EH (cell line): ENCODE measurements at regions not wholly inside any gene's neighbourhood (a gene's known extent, or its start where the extent isn't known, plus 50 kb on each side); places are given as distances from the start of the nearest gene placed in this dataset.
"Not testable (repeated sequence)": the region's sequence is repeated elsewhere in the genome, so short reads cannot be mapped to it uniquely, and the experiment has no call there.

ENCODE experiments used
- DNase-seq: peaks from one replicate; pipeline ENCODE4 v3.0.0-alpha.2; 2015; ENCODE audit warnings: low read depth

DNA sequence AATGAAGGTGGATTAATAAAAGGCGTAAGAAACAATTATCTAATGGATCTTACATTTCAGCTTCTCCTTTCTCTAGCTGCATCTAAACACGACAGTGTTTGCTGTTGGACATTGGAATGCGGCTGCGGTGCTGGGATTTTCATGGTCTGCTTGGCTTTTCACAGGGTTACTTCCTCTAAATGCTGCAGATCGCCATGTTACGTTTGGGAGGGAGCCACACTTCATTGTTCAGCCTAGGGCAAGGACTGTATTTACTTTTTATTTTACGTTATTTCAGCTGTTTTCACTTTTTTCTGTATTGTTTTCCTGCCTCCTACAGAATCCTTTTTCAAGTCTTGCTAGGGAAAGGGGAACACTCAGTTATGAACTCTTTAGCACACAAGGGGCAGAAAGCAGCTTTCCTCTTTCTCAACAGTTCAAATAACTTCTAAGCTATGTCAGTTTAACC lies 97.9 kb upstream of the MTHFD1L start:
- peak; percentile 29 for DNase-seq

DNA sequence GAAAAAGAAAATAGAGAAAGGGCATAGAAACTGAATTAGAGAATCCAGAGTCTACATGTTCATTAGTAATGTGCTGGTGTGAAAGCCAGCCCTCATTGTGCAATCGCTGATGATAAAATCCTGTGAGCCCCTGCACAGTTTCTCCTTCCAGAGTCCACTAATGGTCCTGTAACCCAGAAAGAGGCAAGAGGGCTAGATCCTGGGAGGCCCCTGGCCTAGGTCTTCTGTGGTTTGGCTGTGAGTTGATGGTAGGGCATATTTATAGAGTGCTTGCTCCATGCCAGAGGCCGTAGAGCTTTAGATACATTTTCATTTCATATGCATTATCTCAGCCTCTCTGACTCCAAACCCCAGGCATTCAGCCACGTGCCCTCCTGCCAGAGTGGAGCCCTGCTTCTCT lies 94.9 kb upstream of the MTHFD1L start:
- DNase-seq, result no peak

DNA sequence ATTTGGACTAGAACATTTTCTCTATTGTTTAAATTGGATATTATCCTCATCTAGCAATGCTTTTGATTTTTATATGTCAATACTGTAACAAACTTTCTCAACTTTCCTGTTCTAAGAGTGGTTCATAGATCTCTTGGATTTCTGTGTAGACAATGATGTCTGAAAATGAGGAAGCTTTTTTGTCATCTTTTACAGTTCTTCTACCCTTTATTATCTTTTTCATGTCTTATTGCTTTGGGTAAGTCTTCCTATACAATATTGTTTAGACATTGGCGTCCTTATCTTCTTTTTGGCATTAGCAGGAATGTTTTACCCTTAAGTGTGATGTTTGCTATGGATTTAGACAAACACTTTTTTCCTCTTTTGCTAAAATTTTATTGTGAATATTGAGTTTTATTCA lies 91.5 kb upstream of the MTHFD1L start:
- DNase-seq, result no peak

DNA sequence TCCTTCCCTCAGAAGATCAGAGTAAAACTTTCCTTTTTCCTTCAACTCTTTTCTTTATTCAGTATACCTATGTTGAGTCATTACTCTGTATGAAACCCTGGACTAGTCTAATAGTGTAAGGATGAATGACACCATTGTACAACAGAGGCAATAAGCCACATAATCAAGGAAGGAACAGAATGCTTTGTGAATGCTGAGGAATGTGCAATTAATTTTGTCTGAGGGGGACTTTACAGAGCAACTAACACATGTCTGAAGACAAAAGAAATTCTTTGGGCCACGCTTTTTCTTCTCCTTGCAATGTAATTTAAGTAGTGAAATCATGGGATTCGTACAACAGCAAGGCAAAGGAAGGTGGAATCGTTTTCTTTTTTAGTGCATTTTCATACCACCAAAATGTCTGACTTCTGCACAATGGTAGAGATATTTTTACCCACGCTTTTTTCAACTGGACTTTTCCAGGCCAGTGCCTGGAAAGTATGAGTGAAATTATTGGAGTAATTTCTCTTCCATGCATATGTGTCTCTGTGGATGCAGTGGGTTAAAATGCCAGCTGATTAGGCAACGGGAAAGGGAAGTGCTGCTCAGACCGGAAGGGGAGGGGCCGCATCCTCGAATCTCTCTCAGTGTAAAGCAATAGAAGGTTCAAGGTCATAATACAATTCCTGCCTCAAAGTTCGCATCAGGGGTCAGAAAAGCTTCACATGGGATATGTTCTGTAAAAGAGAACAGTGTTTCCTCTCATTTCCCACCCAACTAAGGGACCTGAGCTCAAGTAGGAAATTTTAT lies 89.9 kb upstream of the MTHFD1L start:
- peak; percentile 2 for DNase-seq

DNA sequence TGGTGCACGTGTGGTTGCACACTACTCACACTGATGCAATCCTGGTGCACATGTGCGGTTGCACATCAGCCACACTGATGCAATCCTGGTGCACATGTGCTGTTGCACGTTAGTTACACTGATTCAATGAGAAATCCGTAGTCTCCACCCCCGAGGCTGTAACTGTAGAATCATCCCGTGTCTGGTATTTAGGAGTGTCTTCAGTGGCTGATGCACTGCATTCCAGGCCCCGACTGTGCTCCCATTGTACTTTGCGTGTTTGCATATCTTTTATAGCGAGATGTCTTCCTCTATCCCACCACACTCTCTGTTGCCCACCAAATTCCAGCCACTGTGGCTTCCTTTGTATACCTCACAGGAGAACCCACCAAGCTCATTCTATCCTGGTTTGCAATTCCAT lies 87.8 kb upstream of the MTHFD1L start:
- DNase-seq, result no peak

DNA sequence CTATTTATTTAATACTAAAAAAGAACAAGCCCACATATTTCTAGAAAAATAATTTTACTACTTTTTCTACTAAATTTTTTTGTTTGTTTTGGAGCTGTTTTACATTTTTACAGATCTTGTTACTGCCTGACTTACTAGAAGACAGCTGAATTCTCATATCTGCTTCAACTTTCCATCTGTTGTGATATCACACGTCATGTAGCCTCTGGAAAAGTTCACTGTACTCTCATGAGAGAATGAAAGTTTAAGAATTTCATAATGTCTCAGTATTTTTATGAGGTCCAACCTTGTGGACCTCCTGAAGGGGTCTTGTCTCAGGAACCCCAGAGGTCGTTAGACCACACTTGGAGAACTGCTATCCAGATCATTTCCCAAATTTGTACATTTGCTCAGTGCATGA lies 81.7 kb upstream of the MTHFD1L start:
- peak; percentile 10 for DNase-seq

DNA sequence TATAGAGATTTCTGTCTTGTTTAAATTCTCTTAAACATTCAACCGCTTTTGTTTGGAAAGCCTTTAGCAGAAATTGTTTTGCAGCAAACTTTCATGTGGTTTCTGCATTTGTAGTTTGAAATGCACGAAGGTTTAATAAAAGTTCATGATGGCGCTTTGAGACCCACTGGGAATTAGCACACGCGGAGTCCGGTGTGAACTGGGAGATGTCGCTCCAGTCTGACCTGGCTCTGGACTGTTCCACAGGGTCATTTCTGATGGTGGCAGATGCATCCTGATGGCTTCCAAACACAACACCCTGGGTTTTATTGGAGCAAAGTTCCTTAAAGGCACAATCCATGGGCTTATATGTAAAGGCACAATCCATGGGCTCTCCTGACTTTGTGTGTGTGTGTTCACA lies 78.1 kb upstream of the MTHFD1L start:
- DNase-seq, result no peak

DNA sequence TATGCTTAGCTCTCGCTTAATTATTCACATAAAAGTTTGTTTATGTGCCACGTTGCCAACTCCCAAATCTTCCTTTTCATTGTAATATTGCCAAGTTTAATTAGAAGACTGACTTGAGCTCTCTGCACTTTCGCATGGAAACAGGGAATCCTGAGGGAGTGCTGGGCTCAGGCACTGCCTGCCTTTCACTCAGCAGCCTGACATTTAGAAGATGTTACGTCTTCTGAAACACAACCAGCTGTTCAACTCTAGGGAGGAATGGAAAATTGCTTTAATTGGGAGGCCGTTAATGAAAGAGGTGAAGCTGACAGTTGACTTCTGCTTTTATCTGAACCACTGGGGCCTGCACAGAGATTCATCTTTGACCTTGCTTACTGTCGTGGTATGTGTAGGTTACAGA lies 77.4 kb upstream of the MTHFD1L start:
- DNase-seq, result no peak

DNA sequence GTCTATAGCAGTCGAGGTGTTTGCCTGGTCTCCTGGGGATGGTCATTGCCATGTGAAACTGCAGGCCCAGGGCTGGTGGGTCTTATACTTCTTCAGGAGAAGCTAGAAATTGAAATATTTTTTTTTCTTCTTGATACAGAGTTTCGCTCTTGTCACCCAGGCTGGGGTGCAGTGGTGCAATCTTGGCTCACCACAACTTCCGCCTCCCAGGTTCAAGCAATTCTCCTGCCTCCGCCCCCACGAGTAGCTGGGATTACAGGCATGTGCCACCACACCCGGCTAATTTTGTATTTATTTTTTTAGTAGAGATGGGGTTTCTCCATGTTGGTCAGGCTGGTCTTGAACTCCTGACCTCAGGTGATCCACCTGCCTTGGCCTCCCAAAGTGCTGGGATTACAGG lies 75.6 kb upstream of the MTHFD1L start:
- DNase-seq, result not testable (repeated sequence)

DNA sequence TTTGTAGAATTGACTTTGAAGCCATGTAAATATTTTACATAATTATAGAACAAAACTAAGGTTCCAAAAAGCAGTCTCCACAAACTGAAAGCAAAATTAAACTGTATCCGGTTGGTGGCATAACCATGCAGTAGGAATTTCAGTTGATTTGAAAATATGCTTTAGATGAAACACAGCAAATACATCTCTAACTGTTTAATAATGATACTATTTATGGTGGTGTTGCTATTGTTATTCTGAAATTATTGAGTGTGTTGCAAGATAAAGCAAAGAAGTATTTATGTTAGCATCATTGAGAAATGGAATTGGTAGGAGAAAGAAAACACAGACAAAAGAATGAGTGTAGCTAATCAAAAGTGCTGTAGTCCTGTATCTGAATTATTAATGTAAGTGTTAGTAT lies 73.8 kb upstream of the MTHFD1L start:
- DNase-seq, result no peak

DNA sequence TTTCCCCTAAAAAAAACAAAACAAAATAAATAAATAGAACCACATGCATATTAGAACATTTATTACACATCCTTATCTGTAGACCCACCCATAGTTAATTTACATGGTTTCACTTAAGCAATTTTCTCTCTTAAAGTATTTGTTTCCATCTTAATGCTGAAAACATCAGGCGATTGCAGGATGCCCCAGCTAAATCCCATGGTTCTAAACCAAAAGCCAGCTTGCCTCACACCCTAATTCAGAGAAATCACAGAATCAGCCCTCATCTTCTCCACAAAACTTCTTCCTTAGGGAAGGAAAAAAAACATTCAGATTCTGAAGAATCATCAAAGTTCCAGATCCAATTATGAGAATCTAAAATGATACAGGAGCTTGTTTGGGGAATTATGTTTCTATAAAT lies 67.6 kb upstream of the MTHFD1L start:
- no peak for DNase-seq

DNA sequence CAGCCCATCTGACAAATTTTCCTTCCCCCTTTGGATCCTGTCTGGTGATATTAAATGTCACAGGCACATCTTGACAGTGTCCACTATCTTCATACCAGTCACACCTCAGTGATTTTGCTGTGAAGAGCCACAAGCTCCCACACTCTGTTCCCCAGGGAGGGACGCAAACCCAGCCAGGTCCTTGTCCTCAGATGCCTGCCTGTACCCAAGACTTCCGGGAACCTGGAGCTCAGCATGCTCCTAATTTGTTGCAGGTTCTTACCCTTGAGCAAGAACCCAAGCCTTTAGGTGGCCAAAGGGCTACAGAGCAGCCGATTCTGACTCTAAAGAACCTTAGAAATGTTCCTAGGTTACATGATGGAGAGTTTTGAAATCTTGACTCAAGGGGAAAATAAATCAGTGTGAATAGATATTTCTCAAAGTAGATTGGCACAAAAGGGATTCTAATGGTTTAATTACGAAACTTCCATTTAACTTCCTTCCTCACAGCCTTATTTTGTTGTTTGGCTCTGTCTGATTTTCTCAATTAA lies 66.2 kb upstream of the MTHFD1L start:
- DNase-seq, result no peak

DNA sequence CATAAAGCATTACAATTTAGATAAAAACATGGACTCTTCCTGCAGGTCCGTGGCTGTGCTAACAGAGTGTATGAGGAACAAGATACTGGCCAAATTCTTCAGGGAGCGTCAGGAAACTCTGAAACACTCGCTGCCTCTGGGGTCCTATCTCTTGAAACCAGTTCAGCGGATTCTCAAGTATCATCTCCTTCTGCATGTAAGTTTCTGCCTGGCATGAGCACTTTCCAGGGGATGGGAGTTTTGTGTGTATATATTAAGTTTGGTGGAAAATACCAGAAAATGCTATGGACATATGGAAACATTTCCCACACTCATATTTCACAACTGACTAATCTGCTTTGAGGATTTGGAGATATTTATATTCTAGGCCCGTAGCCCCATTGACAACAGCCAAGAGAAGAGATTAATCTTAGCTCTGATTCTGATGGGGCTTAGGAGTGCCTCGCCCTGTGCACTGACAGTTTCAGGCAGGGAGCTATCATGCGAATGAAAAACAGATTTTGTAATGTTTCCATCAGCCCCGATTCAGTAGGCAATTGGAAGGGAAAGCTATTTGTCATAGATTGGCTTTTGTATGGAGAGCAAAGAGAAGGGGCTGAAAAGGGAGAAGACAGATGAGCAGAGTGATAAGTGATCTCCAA lies 64.7 kb upstream of the MTHFD1L start:
- peak; percentile 1 for DNase-seq

DNA sequence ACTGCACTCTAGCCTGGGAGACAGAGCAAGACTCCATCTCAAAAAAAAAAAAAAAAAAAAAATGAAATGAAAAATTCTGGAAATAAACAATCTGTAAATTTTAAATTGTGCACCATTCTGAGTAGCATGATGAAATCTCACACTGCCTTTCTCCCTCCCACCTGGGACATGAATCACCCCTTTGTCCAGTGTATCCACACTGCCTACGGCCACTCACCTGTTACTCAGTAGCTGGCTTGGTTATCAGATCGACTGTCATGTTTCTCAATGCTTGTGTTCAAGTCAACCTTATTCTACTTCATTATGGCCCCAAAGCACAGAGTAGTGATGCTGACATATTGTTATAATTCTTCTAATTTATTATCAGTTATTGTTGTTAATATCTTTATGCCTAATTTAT lies 58.7 kb upstream of the MTHFD1L start:
- DNase-seq, result no peak

DNA sequence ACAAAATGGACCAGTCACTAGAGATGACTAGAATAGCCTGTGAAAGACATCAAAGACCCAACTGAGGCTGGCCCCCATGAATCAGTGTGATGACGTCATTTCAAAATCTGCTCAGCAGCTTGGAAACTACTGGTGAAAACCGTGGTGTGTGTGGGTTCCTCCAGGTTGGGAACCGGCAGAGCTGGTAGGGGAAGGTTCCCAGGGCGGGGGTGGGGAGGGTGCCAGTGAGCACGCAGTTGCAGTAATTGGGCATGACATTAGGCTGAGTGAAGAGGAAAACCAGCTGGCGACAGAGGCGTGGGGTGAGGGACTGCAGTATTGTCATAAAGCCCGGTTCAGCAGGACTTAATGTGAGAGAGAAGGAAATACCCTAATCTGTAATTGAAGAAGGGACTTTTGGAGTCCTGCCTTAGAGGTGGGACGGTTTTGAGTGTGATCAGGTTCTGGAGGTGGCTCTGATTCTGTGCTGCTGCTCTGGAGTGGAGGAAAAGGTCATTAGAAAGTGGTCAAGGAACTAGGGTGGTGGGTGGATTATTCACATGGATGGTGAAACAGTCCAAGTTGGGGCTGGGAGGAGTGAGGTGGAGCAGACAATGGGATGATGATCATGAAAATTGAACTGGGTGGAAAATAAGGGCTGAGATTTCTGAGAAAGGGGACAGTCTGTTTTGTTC lies 52.0 kb upstream of the MTHFD1L start:
- DNase-seq, result peak; percentile 47

DNA sequence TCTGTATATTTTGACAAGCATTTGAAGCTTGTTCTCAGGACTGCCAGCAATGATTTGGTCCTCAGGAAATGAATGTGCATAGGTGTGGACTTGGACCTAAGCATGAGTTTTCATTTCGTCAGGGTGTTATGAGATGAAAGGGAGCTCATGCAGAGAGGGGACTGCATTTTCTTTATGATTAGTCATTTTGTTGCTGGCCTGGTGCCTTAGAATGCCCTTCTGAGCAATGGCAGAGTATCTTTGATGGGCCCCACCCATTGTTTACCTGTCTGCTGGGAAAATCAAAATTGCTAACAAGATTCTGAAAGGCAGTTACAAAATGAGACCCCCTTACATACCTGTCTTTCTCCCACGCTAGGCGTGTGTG lies 51.5 kb upstream of the MTHFD1L start:
- DNase-seq, result peak; percentile 23
